ENCODE measurements at regions not wholly inside any gene's neighbourhood (a gene's known extent, or its start where the extent isn't known, plus 50 kb on each side); places are given as distances from the start of the nearest gene placed in this dataset.

DNA sequence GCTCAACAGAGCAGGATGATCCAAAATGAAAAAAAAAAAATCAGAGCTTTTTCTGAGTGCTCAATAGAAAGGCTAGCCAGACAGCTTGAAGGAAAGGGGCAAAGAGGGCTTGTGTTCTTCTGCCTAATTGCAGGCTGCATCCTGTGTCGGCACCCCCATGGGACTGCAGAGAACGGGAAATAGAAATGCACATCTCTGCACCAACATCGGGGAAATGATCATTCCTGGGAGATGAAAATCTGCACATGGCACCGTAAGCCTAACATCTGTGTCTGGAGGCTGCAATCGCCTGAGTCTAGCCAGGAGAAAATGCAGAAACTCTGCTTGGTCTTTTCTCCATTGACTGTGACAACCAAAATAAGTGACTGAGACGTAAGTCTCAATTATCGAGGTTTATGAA, 243.9 kb downstream of the ICE1 start:
- no peak for TF ChIP-seq TAF1 (IDR thresholded peaks at IDR 0.05; ENCODE audit: low read depth, low read length)
- TF ChIP-seq, protein P1, sequence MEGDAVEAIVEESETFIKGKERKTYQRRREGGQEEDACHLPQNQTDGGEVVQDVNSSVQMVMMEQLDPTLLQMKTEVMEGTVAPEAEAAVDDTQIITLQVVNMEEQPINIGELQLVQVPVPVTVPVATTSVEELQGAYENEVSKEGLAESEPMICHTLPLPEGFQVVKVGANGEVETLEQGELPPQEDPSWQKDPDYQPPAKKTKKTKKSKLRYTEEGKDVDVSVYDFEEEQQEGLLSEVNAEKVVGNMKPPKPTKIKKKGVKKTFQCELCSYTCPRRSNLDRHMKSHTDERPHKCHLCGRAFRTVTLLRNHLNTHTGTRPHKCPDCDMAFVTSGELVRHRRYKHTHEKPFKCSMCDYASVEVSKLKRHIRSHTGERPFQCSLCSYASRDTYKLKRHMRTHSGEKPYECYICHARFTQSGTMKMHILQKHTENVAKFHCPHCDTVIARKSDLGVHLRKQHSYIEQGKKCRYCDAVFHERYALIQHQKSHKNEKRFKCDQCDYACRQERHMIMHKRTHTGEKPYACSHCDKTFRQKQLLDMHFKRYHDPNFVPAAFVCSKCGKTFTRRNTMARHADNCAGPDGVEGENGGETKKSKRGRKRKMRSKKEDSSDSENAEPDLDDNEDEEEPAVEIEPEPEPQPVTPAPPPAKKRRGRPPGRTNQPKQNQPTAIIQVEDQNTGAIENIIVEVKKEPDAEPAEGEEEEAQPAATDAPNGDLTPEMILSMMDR (IDR thresholded peaks at IDR 0.05; ENCODE audit: control extremely low read depth in 1 of 3, insufficient read depth in 1 of 3, low read depth in 1 of 3, low read length in 3 of 3) = no peak
- no peak for TF ChIP-seq POU5F1 (IDR thresholded peaks at IDR 0.05; ENCODE audit: low read depth, low read length)
- TF ChIP-seq, protein P2, sequence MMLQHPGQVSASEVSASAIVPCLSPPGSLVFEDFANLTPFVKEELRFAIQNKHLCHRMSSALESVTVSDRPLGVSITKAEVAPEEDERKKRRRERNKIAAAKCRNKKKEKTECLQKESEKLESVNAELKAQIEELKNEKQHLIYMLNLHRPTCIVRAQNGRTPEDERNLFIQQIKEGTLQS (IDR thresholded peaks at IDR 0.05; ENCODE audit: insufficient read depth, low read depth, low read length) = no peak
- no peak for TF ChIP-seq POLR2A (IDR thresholded peaks at IDR 0.05; ENCODE audit: control extremely low read depth in 1 of 2, low read depth in 2 of 2, low read length in 2 of 2)
- TF ChIP-seq PHF8 (conservative IDR thresholded peaks at IDR 0.05; ENCODE audit: low read depth, low read length) = no peak
- no peak for TF ChIP-seq EZH2 (IDR thresholded peaks at IDR 0.05; ENCODE audit: low read depth, low read length, severe bottlenecking)
- TF ChIP-seq, protein P3, sequence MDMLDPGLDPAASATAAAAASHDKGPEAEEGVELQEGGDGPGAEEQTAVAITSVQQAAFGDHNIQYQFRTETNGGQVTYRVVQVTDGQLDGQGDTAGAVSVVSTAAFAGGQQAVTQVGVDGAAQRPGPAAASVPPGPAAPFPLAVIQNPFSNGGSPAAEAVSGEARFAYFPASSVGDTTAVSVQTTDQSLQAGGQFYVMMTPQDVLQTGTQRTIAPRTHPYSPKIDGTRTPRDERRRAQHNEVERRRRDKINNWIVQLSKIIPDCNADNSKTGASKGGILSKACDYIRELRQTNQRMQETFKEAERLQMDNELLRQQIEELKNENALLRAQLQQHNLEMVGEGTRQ (IDR thresholded peaks at IDR 0.05; ENCODE audit: low read length) = no peak
- no peak for TF ChIP-seq CHD2 (IDR thresholded peaks at IDR 0.05; ENCODE audit: low read length)
- no peak for TF ChIP-seq YY1 (IDR thresholded peaks at IDR 0.05; ENCODE audit: low read depth, low read length)
- TF ChIP-seq EP300 (IDR thresholded peaks at IDR 0.05; ENCODE audit: borderline replicate concordance in 1 of 2, low read depth in 2 of 2, low read length in 2 of 2) = no peak
- no peak for TF ChIP-seq SUZ12 (IDR thresholded peaks at IDR 0.05; ENCODE audit: low read length)

Measured in H1 (cell line).